ENCODE measurements at regions not wholly inside any gene's neighbourhood (a gene's known extent, or its start where the extent isn't known, plus 50 kb on each side); places are given as distances from the start of the nearest gene placed in this dataset.

DNA sequence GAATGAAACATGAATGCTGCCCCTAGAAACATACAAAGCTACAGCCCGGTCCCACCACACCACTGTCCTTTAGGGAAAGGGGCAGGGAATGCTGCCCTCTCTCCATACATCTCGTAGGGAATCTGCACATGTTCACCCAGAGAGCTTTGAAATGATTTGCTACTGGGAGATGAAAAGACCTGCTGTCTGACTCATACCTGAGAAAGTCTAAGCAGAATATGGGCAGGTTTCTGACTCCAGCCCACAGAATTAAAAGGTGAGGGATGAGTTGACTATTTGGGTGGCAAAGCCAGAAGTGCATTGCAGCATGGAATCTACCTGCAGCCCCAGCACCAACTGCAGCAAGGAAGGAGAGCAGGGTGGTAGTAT, 297.9 kb downstream of the TLE1 start:
- DNase-seq (ENCODE audit: extremely low spot score) = no peak
- TF ChIP-seq, protein P1, sequence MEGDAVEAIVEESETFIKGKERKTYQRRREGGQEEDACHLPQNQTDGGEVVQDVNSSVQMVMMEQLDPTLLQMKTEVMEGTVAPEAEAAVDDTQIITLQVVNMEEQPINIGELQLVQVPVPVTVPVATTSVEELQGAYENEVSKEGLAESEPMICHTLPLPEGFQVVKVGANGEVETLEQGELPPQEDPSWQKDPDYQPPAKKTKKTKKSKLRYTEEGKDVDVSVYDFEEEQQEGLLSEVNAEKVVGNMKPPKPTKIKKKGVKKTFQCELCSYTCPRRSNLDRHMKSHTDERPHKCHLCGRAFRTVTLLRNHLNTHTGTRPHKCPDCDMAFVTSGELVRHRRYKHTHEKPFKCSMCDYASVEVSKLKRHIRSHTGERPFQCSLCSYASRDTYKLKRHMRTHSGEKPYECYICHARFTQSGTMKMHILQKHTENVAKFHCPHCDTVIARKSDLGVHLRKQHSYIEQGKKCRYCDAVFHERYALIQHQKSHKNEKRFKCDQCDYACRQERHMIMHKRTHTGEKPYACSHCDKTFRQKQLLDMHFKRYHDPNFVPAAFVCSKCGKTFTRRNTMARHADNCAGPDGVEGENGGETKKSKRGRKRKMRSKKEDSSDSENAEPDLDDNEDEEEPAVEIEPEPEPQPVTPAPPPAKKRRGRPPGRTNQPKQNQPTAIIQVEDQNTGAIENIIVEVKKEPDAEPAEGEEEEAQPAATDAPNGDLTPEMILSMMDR (IDR thresholded peaks at IDR 0.05; ENCODE audit: control extremely low read depth, extremely low read depth, low read depth, missing control alignments) = no peak
- CTCF ChIA-PET = no interaction called here
- POLR2A ChIA-PET = no interaction called here

DNA sequence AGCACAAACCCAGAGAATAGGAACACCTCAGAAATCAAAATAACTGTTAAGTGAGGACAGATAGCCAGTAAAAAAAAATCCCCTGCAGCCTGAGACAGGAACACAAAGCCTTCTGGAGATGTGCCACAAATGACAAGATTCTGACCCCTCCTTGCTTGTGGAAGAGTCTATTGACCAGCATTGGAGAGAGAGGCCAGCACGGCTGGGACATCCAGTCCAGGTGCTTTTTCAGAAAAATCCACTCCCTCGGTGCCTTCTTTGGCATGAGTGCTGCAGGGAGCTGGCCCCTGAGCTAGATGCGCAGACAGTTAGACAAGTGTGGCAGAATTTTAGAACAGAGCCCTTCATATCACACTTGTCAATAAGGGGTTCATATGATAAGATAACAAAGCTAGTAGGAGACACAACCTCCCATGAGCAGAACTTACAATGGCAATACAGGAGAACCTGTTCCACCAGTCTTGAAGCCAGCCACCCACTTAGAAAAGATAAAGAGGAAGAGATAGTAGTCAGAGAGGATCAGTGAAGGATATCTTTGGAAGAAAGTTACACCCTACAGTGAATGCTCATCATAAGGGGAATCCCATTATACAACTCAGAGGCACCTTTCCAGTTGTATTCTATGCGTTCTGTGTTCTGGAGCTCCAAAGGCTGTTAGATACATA, 298.4 kb downstream of the TLE1 start:
- CTCF ChIA-PET = no interaction called here
- POLR2A ChIA-PET = no interaction called here
- DNase-seq (ENCODE audit: extremely low spot score) = no peak
- TF ChIP-seq, protein P1 (IDR thresholded peaks at IDR 0.05; ENCODE audit: control extremely low read depth, extremely low read depth, low read depth, missing control alignments) = no peak

DNA sequence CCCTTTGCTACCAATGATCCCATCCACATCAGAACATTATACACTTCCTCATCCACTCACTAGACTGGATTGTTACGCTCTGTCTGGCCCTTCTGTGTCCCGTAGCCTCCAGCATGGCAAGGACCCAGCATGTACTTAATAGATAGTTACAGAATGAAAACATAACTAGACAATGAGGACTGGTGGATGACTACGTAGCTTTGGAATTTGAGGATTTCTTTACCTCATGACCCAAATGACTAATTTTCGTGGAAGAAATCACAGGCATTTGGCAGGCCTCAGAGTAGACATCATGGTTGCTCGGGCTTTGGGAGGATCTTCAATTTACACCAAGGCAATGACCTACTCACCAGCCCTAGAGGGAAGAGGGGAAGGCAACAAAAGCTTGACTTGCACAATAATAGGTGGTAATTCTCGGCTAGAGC, 299.8 kb downstream of the TLE1 start:
- TF ChIP-seq, protein P1 (IDR thresholded peaks at IDR 0.05; ENCODE audit: control extremely low read depth, extremely low read depth, low read depth, missing control alignments) = no peak
- ChIA-PET CTCF (no interaction called here), POLR2A (no interaction called here)
- no peak for DNase-seq (ENCODE audit: extremely low spot score)

DNA sequence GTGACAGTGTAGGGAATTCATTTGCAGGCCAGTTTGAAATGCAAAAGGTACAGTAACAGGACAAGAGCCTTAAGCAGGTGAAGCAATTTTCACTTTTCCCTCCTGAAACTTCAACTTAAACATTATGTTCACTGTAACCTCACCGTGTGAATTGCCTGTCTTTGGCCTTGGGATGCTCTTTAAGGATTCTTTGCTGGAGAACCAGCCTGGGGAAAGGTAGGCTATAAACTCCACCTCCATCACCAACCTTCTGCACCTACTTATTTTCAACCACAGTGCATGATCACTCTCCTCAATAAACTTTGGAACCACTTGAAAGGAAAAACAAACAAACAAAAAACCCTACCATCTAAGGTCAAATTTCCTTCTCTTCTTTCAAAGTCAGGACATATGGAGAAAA, 300.5 kb downstream of the TLE1 start:
- ChIA-PET CTCF (no interaction called here), POLR2A (no interaction called here)
- no peak for DNase-seq (ENCODE audit: extremely low spot score)
- TF ChIP-seq, protein P1 (IDR thresholded peaks at IDR 0.05; ENCODE audit: control extremely low read depth, extremely low read depth, low read depth, missing control alignments) = no peak

DNA sequence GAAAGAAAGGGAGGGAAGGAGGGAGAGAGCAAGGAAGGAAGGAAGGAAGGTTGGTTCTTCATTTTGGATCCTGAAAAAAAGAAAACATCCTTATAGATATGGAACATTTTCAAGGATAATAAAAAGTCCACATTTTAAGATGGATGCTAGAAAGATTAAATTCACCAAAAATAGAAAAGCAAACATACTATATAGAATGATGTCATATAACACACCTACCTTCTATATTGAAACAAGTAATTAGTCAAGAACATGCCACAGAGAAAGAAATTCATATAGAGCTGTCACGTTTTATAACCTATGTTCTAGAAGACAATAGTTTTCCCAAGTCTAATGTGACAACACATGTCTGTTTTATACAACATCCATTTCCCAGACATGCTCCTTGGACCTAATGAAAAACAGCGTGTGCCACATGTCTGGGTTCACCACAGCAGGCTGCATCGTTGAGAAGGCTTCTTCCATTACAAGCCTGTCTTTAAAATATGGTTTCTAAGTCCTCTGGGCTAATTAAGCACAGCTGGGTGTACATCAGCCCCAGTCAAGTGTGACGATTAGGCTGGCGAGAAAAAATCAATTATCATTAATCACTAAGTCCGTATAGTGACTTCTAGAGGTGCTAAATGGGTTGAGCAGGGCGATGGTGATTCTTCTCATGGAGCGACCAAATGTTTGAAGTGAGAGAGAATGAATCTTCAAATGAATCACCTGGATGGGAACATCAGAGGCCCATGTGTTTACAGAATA, 301.8 kb downstream of the TLE1 start:
- DNase-seq (ENCODE audit: extremely low spot score) = no peak
- ChIA-PET POLR2A (no interaction called here), CTCF (no interaction called here)
- TF ChIP-seq, protein P1 (IDR thresholded peaks at IDR 0.05; ENCODE audit: control extremely low read depth, extremely low read depth, low read depth, missing control alignments) = no peak

DNA sequence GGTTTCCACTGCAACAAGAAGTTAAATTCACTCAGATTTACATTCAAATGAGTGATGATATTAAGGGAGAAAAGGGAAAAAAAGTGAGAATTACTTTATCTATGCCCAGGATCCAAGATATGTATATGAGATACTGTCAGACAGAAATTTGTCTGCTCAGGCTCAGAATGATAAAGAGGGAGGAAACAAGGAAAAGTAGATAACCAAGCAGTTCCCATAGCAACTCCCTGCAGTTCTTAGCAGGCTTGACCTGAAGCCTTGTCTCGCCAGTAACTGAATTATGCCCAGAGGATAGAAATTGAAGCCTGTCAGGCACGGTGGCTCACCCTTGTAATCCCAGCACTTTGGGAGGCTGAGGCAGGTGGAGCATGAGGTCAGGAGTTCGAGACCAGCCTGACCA, 304.4 kb downstream of the TLE1 start:
- CTCF ChIA-PET = no interaction called here
- POLR2A ChIA-PET = no interaction called here
- no peak for DNase-seq (ENCODE audit: extremely low spot score)
- TF ChIP-seq, protein P1 (IDR thresholded peaks at IDR 0.05; ENCODE audit: control extremely low read depth, extremely low read depth, low read depth, missing control alignments) = no peak

Data from GM10248 (cell line).